Right cardiac atrium (tissue), 5 donors: ENCODE measurements at regions not wholly inside any gene's neighbourhood (a gene's known extent, or its start where the extent isn't known, plus 50 kb on each side); places are given as distances from the start of the nearest gene placed in this dataset.

Source experiments
- ATAC-seq, 2 donors: fragments of 200-7000 bp; cut with Tn5 transposase; one replicate each; pipeline versions ENCODE4 v1.8.0 to v1.9.1; 2020; ENCODE audit warnings: moderate library complexity in 2 of 2, mild to moderate bottlenecking in 1 of 2
- DNase-seq, 3 donors: peaks; one replicate each; pipeline ENCODE4 v3.0.0-alpha.2; 2020
- H3K27ac ChIP-seq: one replicate; pipeline ENCODE4 v1.5.1; 2013; ENCODE audit warnings: mild to moderate bottlenecking, low read length, control low read depth, moderate library complexity
- H3K27me3 ChIP-seq: one replicate; pipeline ENCODE4 v1.6.1; 2013; ENCODE audit not compliant: control insufficient read depth, insufficient read depth
- H3K4me1 ChIP-seq: one replicate; pipeline ENCODE4 v1.6.1; 2013; ENCODE audit warnings: low read length; ENCODE audit not compliant: control insufficient read depth, insufficient read depth
- H3K4me3 ChIP-seq: one replicate; pipeline ENCODE4 v1.5.1; 2013; ENCODE audit warnings: low read length, control low read depth
- H3K9me3 ChIP-seq: one replicate; pipeline ENCODE4 v1.6.1; 2013; ENCODE audit warnings: low read length; ENCODE audit not compliant: control insufficient read depth
- WGBS: extraction: QIAGEN DNeasy Blood & Tissue Kit; methylation state at CpG from one replicate; pipeline ENCODE4 v1.1.7; 2013; 5-methylcytosine and 5-hydroxymethylcytosine counted together
- intact Hi-C, 4 donors: fragments of 100-400 bp; cut with DNase I; formaldehyde crosslinking; loops; one replicate each; pipeline versions ENCODE4 v1.11.0 to v1.14.0; 2022 to 2023
- donor health status: healthy with polysubstance abuse.
- donor health status: DM: no; HTN: yes; CAD: no.
- donor health status: DM: no; HTN: no; CAD: no.
- donor health status: DM: no; HTN: yes; CAD: no; lungs with severe emphysema.
- donor health status: DM: yes; HTN: yes; CAD: no.

DNA sequence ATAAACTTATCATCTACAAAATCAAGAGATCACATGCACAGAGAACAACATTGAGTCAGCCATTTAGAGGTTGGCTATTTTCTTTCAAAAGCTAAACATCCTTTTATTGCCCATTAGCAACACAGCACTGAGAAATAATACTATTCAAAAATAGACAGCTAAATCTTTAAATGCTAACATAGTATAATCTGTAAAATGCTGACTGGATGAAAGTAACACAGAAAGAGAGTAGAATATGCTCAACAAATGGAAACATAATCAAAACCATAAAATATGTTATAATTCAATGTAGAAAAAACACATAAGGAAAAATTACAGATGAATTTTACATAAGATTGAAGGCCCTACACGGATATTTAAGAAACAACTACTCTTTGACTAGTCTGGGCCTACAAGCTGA is 56.5 kb upstream of the COL3A1 start:
- 85% methylated on average over 1 of the region's 1 CpG for WGBS
- ATAC-seq (no peak), DNase-seq (no peak)
- Histone ChIP-seq H3K9me3 (no peaks in the 10 kb centered on the region), H3K4me1 (no peaks in the 10 kb centered on the region), H3K27me3 (no peaks in the 10 kb centered on the region), H3K27ac (no peak overlapping the region), H3K4me3 (no peak overlapping the region)
- intact Hi-C loops = no loop called here

DNA sequence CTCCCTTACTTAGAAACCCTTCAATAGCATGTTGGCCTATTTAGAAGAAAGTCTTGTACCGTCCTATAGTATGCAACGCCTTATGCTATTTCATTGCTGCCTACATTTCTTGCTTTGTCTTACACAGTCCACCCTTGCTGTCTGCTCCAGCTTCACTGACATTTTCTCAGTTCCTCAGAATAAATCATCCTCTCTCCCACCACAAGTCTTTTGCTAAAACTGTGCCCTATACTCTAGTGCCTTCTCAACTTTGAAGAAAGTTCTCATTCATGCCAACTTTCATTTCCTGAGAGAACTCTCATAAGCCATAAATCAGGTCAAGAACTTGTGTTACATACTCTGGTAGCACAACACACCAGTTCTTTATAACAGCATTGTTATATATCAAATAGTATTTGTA is 54.3 kb upstream of the COL3A1 start:
- no peak for ATAC-seq
- H3K27me3 ChIP-seq = no peaks in the 10 kb centered on the region
- no peak overlapping the region for H3K4me3 ChIP-seq
- no peaks in the 10 kb centered on the region for H3K9me3 ChIP-seq
- H3K4me1 ChIP-seq = no peaks in the 10 kb centered on the region
- intact Hi-C loops = no loop called here
- no peak for DNase-seq
- H3K27ac ChIP-seq = no peak overlapping the region
- WGBS = 85% methylated on average over 2 of the region's 2 CpGs

DNA sequence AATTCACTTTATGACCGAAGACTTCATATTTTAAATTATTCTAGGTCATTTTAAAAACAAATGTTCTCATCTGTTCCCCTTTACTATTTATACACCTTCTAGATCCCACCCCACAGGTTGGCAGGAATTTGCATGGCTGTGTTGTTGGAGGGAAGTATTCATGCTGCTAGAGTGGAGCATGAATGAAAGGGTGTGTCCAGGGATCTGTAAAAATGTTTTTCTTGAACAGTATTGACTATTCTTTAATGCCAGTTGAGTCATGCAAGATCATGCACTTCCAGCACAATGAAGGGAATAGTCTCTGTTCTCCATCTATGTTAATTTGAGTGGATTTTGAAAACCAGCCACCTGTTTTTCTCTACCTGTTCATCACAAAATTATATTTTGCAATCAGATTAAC is 52.0 kb upstream of the COL3A1 start:
- no peaks in the 10 kb centered on the region for H3K4me1 ChIP-seq
- no peak overlapping the region for H3K27ac ChIP-seq
- intact Hi-C loops = no loop called here
- H3K27me3 ChIP-seq = no peaks in the 10 kb centered on the region
- no peak overlapping the region for H3K4me3 ChIP-seq
- DNase-seq (no peak), ATAC-seq (peak in 1 of 2 donors; percentile 84)
- no peaks in the 10 kb centered on the region for H3K9me3 ChIP-seq
- WGBS = 45% methylated on average over 1 of the region's 1 CpG
